Neuronal stem cell (in vitro differentiated cells): ENCODE measurements at regions not wholly inside any gene's neighbourhood (a gene's known extent, or its start where the extent isn't known, plus 50 kb on each side); places are given as distances from the start of the nearest gene placed in this dataset.
A peak's percentile ranks its signal among the peaks of the same experiment; 100 is the strongest.
"Not testable (repeated sequence)": the region's sequence is repeated elsewhere in the genome, so short reads cannot be mapped to it uniquely, and the experiment has no call there.

Experiments used
- DNase-seq: peaks from one replicate; pipeline ENCODE4 v3.0.0-alpha.2; 2013; ENCODE audit warnings: low spot score
- H2AFZ ChIP-seq: one replicate; pipeline ENCODE4 v1.6.1; 2013; ENCODE audit warnings: mild to moderate bottlenecking, low read length, inconsistent platforms
- H2AK5ac ChIP-seq: 2 replicates; pipeline ENCODE4 v1.6.1; 2013; ENCODE audit warnings: low read depth, mild to moderate bottlenecking, inconsistent platforms, low read length, moderate library complexity, mixed read lengths
- H2BK120ac ChIP-seq: 2 replicates; pipeline ENCODE4 v1.6.1; 2013; ENCODE audit warnings: low read depth, mild to moderate bottlenecking, inconsistent platforms, low read length, moderate library complexity, mixed read lengths
- H2BK12ac ChIP-seq: one replicate; pipeline ENCODE4 v1.6.1; 2013; ENCODE audit warnings: low read length, inconsistent platforms
- H2BK15ac ChIP-seq: 2 replicates; pipeline ENCODE4 v1.6.1; 2013; ENCODE audit warnings: mild to moderate bottlenecking, low read length, inconsistent platforms, mixed read lengths
- H2BK5ac ChIP-seq: one replicate; pipeline ENCODE4 v1.6.1; 2013; ENCODE audit warnings: inconsistent platforms, mild to moderate bottlenecking, low read length, moderate library complexity
- H3K14ac ChIP-seq: one replicate; pipeline ENCODE4 v1.6.1; 2013; ENCODE audit warnings: low read length, inconsistent platforms
- H3K18ac ChIP-seq: 2 replicates; pipeline ENCODE4 v1.6.1; 2013; ENCODE audit warnings: low read length, inconsistent platforms
- H3K23ac ChIP-seq: 2 replicates; pipeline ENCODE4 v1.6.1; 2013; ENCODE audit warnings: low read depth, mild to moderate bottlenecking, mixed read lengths, low read length, inconsistent platforms; ENCODE audit not compliant: poor library complexity
- H3K27ac ChIP-seq: replicated peaks from 3 replicates; pipeline ENCODE4 v1.5.1; 2013; ENCODE audit warnings: low read length, inconsistent platforms
- H3K27me3 ChIP-seq, 3 experiments: 2 replicates each; pipeline ENCODE4 v1.6.1; 2013; ENCODE audit warnings: low read length in 3 of 3, mild to moderate bottlenecking in 2 of 3, inconsistent platforms in 1 of 3, low read depth in 1 of 3, mixed read lengths in 1 of 3, moderate library complexity in 1 of 3; ENCODE audit not compliant: control insufficient read depth in 3 of 3, insufficient read depth in 3 of 3
- H3K36me3 ChIP-seq, 2 donors: replicated peaks in 1 of 2; 2 replicates each; pipeline ENCODE4 v1.6.1; 2013; ENCODE audit warnings: low read length in 2 of 2; ENCODE audit not compliant: control insufficient read depth in 2 of 2, insufficient read depth in 2 of 2
- H3K4ac ChIP-seq: 2 replicates; pipeline ENCODE4 v1.6.1; 2013; ENCODE audit warnings: inconsistent platforms, mild to moderate bottlenecking, low read length, moderate library complexity
- H3K4me1 ChIP-seq, 2 donors: 1 replicate in 1 of 2; 2 replicates in 1 of 2; pipeline ENCODE4 v1.6.1; 2013; ENCODE audit warnings: low read length in 2 of 2, low read depth in 1 of 2; ENCODE audit not compliant: control insufficient read depth in 2 of 2, insufficient read depth in 1 of 2
- H3K4me2 ChIP-seq: one replicate; pipeline ENCODE4 v1.6.1; 2013; ENCODE audit warnings: mild to moderate bottlenecking, low read length, inconsistent platforms; ENCODE audit not compliant: insufficient read depth, poor library complexity, severe bottlenecking
- H3K4me3 ChIP-seq, 2 donors: 2 replicates each; pipeline ENCODE4 v1.5.1; 2013; ENCODE audit warnings: low read length in 2 of 2, mild to moderate bottlenecking in 2 of 2, inconsistent platforms in 1 of 2, moderate library complexity in 1 of 2
- H3K79me1 ChIP-seq: one replicate; pipeline ENCODE4 v1.6.1; 2013; ENCODE audit warnings: low read depth, mild to moderate bottlenecking, inconsistent platforms, low read length, moderate library complexity
- H3K9ac ChIP-seq: one replicate; pipeline ENCODE4 v1.6.1; 2013; ENCODE audit warnings: mild to moderate bottlenecking, low read depth, low read length, inconsistent platforms; ENCODE audit not compliant: poor library complexity
- H3K9me3 ChIP-seq, 2 donors: replicated peaks in 1 of 2; 2 replicates each; pipeline versions ENCODE3 to v1.6.1; 2013; ENCODE audit warnings: low read length in 2 of 2, mild to moderate bottlenecking in 2 of 2, inconsistent platforms in 1 of 2, low read depth in 1 of 2, mixed read lengths in 1 of 2, moderate library complexity in 1 of 2; ENCODE audit not compliant: control insufficient read depth in 2 of 2, insufficient read depth in 1 of 2
- H4K8ac ChIP-seq: one replicate; pipeline ENCODE4 v1.6.1; 2013; ENCODE audit warnings: low read depth, mild to moderate bottlenecking, inconsistent platforms, low read length, moderate library complexity
- H4K91ac ChIP-seq: one replicate; pipeline ENCODE4 v1.6.1; 2013; ENCODE audit warnings: low read length, low read depth, mild to moderate bottlenecking, inconsistent platforms; ENCODE audit not compliant: poor library complexity
- WGBS, 2 donors: extraction: QIAGEN DNeasy Blood & Tissue Kit; methylation state at CpG; one replicate each; pipeline ENCODE4 v1.1.7; 2013; ENCODE audit warnings: missing lambda C conversion rate in 2 of 2, mixed read lengths in 1 of 2; ENCODE audit not compliant: insufficient read length in 2 of 2, insufficient replicate concordance in 1 of 2; ENCODE audit errors: extremely low coverage in 2 of 2; 5-methylcytosine and 5-hydroxymethylcytosine counted together

DNA sequence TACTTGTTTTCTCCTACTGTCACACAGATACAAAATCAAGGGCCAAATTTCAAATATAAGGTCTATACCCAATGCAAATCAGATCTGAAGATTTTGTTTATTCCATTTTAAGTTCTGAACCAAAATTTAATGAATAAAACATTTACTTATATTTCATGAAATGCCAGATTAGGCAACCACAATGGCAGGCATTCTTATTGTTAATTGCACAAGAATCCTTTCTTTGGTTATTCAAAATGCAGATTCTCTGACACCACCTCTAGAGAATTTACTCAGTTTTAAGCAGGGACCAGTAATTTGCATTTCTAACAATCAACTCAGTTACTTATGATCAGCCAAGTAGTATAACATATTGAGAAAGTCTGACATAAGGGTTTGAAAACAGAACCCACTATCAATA, 972.4 kb upstream of the ACO1 start:
- Histone ChIP-seq H3K9me3 (no peaks in the 10 kb centered on the region), H2BK12ac (no peak overlapping the region), H3K4me3 (no peak overlapping the region), H4K8ac (no peak overlapping the region), H3K36me3 (no peaks in the 10 kb centered on the region), H3K27me3 (no peaks in the 10 kb centered on the region), H3K4me2 (no peak overlapping the region), H2AFZ (no peak overlapping the region), H3K79me1 (no peaks in the 10 kb centered on the region), H2AK5ac (no peak overlapping the region), H3K4me1 (no peaks in the 10 kb centered on the region), H3K18ac (no peak overlapping the region), H4K91ac (no peak overlapping the region), H2BK120ac (no peak overlapping the region), H3K4ac (no peak overlapping the region), H2BK5ac (no peak overlapping the region), H3K9ac (no peak overlapping the region), H3K23ac (no peak overlapping the region), H3K14ac (no peak overlapping the region), H2BK15ac (no peak overlapping the region), H3K27ac (no peak overlapping the region)
- no peak for DNase-seq

DNA sequence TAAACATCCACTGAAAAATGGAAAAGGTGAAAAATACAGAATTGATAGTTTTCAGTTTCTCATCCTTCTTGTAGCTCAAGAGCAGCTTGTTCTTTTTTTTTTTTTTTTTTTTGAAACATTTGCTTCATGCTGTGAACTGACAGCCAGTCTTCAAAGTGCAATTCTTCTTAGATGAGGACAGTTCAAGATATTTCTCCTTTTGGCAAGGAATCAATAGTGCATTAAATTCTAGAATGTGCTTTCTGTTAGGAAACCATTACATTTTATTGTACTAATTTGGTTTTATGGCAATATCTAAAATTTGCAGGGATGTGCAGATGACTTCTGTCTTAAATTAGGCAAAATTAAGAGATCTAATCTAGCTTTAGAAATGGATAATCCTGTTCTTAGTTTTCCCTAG, 969.3 kb upstream of the ACO1 start:
- no peak overlapping the region for H2BK15ac ChIP-seq
- H4K8ac ChIP-seq = no peak overlapping the region
- H3K9ac ChIP-seq = no peak overlapping the region
- H3K4me3 ChIP-seq = no peak overlapping the region
- no peaks in the 10 kb centered on the region for H3K36me3 ChIP-seq
- H3K9me3 ChIP-seq = no peaks in the 10 kb centered on the region
- no peak overlapping the region for H2AFZ ChIP-seq
- no peak overlapping the region for H2AK5ac ChIP-seq
- H3K23ac ChIP-seq = no peak overlapping the region
- no peak overlapping the region for H3K4me2 ChIP-seq
- no peak overlapping the region for H3K14ac ChIP-seq
- no peak overlapping the region for H2BK12ac ChIP-seq
- no peak overlapping the region for H2BK120ac ChIP-seq
- H4K91ac ChIP-seq = no peak overlapping the region
- no peak overlapping the region for H3K27ac ChIP-seq
- DNase-seq = no peak
- no peaks in the 10 kb centered on the region for H3K4me1 ChIP-seq
- H3K79me1 ChIP-seq = no peaks in the 10 kb centered on the region
- no peaks in the 10 kb centered on the region for H3K27me3 ChIP-seq
- no peak overlapping the region for H2BK5ac ChIP-seq
- H3K4ac ChIP-seq = no peak overlapping the region
- H3K18ac ChIP-seq = no peak overlapping the region

GRCh38 chr9:31418419-31418818, 966.0 kb upstream of the ACO1 start:
- no CpG with 5 or more reads among the region's 4 CpGs for WGBS, 2 donors
- Histone ChIP-seq H3K27ac (no peak overlapping the region), H3K9me3 (no peaks in the 10 kb centered on the region), H3K4me2 (no peak overlapping the region), H3K18ac (no peak overlapping the region), H2BK15ac (no peak overlapping the region), H3K36me3 (no peaks in the 10 kb centered on the region), H4K8ac (no peak overlapping the region), H2BK12ac (no peak overlapping the region), H3K27me3 (no peaks in the 10 kb centered on the region), H3K23ac (no peak overlapping the region), H3K14ac (no peak overlapping the region), H3K4ac (no peak overlapping the region), H3K9ac (no peak overlapping the region), H2AFZ (no peak overlapping the region), H2AK5ac (no peak overlapping the region), H3K4me1 (no peaks in the 10 kb centered on the region), H3K4me3 (no peak overlapping the region), H4K91ac (no peak overlapping the region), H2BK120ac (no peak overlapping the region), H2BK5ac (no peak overlapping the region), H3K79me1 (no peaks in the 10 kb centered on the region)
- no peak for DNase-seq

DNA sequence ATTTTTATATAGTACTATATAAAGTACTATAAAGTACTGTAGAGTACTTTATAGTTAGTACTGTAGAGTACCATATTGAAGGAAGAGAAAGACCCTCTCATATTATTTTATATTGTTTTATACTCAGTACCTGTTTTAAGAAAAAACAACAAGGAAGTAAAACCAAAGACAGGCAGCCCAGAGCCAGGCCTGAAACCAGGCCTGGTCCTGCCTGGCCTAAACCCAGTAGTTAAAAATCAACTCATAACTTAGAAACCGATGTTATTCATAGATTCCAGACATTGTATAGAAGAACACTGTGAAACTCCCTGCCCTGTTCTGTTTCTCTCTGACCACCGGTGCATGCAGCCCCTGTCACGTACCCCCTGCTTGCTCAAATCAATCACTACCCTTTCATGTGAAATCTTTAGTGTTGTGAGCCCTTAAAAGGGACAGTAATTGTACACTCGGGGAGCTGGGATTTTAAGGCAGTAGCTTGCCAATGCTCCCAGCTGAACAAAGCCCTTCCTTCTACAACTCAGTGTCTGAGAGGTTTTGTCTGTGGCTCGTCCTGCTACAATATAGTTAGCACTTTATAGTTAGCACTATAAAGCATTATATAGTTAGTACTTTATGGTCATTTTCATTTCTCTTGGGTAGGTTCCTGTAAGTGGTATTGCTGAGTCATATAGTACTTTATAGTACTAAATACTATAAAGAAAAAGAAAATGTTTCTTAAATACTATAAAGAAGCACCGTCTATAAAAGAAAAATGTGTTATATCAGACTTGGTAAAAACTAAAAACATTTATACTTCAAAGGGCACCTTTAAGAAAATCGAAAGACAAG, 940.6 kb upstream of the ACO1 start:
- not testable (repeated sequence) for H2AK5ac ChIP-seq, H3K4me3 ChIP-seq, H3K9ac ChIP-seq, H3K18ac ChIP-seq, H2BK5ac ChIP-seq, H4K8ac ChIP-seq, H4K91ac ChIP-seq, H3K14ac ChIP-seq, H2BK12ac ChIP-seq, H3K27ac ChIP-seq, H2BK120ac ChIP-seq, DNase-seq, H3K27me3 ChIP-seq, H3K4me2 ChIP-seq, H3K9me3 ChIP-seq, H3K4ac ChIP-seq, H3K23ac ChIP-seq, H3K36me3 ChIP-seq, H3K79me1 ChIP-seq, H2BK15ac ChIP-seq
- Histone ChIP-seq H3K4me1 (peaks cover 0 to 15% of the 10 kb centered on the region in 2 donors), H2AFZ (peak overlapping the region; percentile 21)
- no CpG with 5 or more reads among the region's 7 CpGs for WGBS, 2 donors
